Activated CD8-positive, alpha-beta memory T cell treated with anti-CD3 and anti-CD28 coated beads for 48 hours (primary cell): ENCODE measurements at regions not wholly inside any gene's neighbourhood (a gene's known extent, or its start where the extent isn't known, plus 50 kb on each side); places are given as distances from the start of the nearest gene placed in this dataset.
"Not testable (repeated sequence)": the region's sequence is repeated elsewhere in the genome, so short reads cannot be mapped to it uniquely, and the experiment has no call there.

Experiments used
- DNase-seq, 3 experiments: peaks; one replicate each; pipeline ENCODE4 v3.0.0-alpha.2; 2020; ENCODE audit warnings: low read depth in 2 of 3, low spot score in 2 of 3

- no peak for DNase-seq
These were observed 144.1 kb upstream of the PELI2 start for GRCh38 chr14:55973911-55974630.

- DNase-seq = no peak
These were observed 142.8 kb upstream of the PELI2 start for GRCh38 chr14:55975281-55975910.

- no peak for DNase-seq
These were observed 142.0 kb upstream of the PELI2 start for GRCh38 chr14:55976219-55976618.

GRCh38 chr14:55976655-55977054 is 141.6 kb upstream of the PELI2 start:
- DNase-seq = no peak

- DNase-seq = no peak
These were observed 140.6 kb upstream of the PELI2 start for GRCh38 chr14:55977392-55978150.

GRCh38 chr14:55979096-55979495 is 139.1 kb upstream of the PELI2 start:
- no peak for DNase-seq

GRCh38 chr14:55979781-55980180 is 138.4 kb upstream of the PELI2 start:
- DNase-seq = no peak

- DNase-seq = no peak
These were observed 137.2 kb upstream of the PELI2 start for GRCh38 chr14:55980970-55981369.

- DNase-seq = no peak
These were observed 132.1 kb upstream of the PELI2 start for GRCh38 chr14:55986069-55986468.

GRCh38 chr14:56000846-56001245 is 117.4 kb upstream of the PELI2 start:
- no peak for DNase-seq

- DNase-seq = no peak
These were observed 115.9 kb upstream of the PELI2 start for GRCh38 chr14:56002342-56002741.

- peak in 2 of 3 experiments; percentile 15 to 17 for DNase-seq
These were observed 115.2 kb upstream of the PELI2 start for GRCh38 chr14:56002876-56003625.

GRCh38 chr14:56004323-56004722 is 113.9 kb upstream of the PELI2 start:
- no peak for DNase-seq

- DNase-seq = no peak
These were observed 113.4 kb upstream of the PELI2 start for GRCh38 chr14:56004786-56005185.

GRCh38 chr14:56005191-56006053 is 112.8 kb upstream of the PELI2 start:
- DNase-seq = no peak

GRCh38 chr14:56007491-56007890 is 110.7 kb upstream of the PELI2 start:
- not testable (repeated sequence) for DNase-seq

- DNase-seq = no peak
These were observed 110.1 kb upstream of the PELI2 start for GRCh38 chr14:56008150-56008549.

- not testable (repeated sequence) for DNase-seq
These were observed 109.5 kb upstream of the PELI2 start for GRCh38 chr14:56008661-56009060.

- DNase-seq = no peak
These were observed 94.5 kb upstream of the PELI2 start for GRCh38 chr14:56023661-56024081.

GRCh38 chr14:56025191-56025590 is 93.0 kb upstream of the PELI2 start:
- DNase-seq = no peak
